ENCODE measurements at regions not wholly inside any gene's neighbourhood (a gene's known extent, or its start where the extent isn't known, plus 50 kb on each side); places are given as distances from the start of the nearest gene placed in this dataset.

DNA sequence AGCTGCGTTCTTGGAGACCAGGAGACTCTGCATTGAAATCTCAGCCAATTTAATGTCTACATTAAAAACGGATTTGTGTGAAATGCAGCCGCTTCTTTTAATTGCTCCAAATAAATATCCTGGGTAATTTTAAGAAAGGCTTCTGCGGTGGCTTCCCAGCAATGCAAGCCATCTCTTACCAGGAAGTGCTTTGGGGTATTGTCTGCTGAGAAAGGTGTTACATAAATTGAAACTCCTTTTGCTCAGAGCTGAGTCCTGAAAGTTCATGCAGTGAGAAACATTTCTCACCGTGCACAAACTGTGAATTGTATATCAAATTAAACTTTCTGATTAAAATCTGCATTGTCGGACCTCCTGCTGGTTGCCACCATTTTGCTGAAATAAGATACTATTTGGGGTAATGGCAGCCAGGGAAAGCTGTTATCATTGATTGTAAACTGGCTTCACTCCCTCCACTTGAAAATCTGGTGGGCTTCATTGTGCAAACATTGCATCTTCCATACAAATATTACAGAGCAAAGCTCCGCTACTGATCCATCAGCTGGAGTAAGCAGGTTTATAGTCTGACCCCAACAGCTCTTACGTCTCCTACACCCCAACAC is 59.5 kb downstream of the ZIC5 start:
- no peak for DNase-seq

DNA sequence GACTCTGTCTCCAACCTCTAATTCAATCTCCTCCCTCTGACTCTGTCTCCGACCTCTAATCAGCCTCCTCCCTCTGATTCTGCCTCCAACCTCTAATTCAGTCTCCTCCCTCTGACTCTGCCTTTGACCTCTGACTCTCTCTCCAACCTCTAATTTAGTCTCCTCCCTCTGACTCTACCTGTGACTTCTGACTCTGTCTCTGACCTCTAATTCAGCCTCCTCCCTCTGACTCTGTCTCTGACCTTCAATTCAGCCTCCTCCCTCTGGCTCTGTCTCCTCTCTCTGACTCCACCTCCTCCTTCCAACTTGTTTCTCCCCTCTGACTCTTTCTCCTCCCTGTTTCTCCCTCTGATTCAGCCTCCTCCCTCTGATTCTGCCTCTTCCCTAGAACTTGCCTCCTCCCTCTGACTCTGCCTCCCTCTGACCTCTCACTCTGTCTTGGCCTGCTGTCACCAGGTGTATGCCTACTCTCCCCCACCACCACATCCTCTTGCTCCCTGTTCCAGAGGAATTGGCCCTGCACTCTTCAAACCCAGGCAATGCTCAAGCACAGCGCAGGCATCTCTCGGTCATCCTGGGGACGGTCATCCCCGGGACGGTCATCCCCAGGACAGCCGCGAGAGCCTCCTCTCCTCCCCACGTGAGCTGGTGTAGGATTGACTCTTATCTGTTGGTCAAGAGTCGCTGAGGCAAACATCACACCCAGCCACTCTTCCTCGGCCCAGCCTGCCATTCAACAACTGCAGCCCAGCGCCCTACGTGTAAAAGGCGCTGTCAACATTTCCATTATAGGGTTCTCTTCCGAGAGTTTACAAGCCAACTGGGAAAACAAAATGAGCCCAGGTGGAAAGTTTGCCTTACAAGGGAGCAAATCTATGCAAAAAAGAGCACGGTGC is 60.2 kb downstream of the ZIC5 start:
- DNase-seq = no peak

DNA sequence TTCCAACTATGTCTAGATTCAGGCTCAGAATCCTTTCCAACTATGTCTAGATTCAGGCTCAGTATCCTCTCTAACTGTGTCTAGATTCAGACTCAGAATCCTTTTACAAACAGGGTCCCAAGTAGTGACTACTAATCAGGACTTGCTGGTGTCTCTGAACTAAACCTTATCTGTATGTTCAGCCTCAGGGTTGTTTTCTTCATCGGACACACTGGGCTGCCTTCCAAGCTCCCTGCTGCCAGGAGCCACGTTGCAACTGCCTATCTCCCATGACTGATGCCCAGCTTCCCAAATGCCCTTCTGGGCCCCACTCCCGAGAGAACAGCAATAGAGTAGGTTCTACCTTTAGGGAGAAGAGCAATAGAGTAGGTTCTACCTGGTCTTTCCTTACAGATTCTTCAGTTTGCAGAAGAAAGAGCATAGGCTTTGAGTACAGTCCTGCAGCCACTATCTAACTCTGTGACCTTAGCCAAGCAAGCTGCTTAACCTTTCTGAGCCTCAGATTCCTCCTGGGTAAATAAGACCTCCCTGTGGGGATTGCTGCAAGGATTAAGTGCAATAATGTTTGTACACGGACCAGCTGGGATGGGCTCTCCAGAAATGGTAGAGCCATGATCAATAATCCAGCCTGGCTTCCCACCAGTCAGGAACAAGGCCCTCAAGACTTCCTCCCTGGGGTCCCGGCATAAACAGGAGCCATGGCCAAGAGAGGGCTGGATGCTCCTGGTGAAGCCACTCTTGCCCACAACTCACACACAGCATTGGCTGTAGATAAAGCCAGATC is 61.5 kb downstream of the ZIC5 start:
- DNase-seq = no peak

DNA sequence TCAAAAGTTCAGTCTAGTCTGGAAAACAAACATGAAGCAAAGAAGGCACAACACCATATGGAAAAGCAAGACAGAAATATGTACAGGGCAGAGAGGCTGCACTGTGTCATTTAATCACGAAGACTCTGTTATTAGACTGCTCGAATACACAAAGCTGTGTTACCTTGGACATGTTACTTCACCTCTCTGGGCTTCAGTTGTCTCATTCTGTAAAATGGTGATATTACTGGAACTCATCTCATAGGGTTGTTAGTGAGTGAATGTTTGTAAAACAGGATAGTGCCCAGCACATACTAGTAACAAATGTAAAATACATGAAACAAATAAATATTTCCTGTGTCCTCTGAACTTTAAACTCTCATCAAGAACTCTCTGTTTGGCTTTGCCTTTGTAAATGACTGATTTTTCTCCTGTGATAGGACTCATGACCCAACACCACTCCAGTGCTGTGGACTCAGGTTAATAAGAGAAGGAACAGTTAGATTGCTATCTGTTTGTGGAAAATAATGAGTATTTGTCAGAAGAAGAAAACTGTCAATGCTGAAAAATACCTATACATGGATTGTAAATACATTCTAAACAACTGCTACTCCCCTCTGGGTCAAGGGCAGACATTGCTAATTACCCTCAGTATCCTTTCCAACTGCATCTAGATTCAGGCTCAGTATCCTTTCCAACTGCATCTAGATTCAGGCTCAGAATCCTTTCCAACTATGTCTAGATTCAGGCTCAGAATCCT is 62.3 kb downstream of the ZIC5 start:
- DNase-seq = no peak

DNA sequence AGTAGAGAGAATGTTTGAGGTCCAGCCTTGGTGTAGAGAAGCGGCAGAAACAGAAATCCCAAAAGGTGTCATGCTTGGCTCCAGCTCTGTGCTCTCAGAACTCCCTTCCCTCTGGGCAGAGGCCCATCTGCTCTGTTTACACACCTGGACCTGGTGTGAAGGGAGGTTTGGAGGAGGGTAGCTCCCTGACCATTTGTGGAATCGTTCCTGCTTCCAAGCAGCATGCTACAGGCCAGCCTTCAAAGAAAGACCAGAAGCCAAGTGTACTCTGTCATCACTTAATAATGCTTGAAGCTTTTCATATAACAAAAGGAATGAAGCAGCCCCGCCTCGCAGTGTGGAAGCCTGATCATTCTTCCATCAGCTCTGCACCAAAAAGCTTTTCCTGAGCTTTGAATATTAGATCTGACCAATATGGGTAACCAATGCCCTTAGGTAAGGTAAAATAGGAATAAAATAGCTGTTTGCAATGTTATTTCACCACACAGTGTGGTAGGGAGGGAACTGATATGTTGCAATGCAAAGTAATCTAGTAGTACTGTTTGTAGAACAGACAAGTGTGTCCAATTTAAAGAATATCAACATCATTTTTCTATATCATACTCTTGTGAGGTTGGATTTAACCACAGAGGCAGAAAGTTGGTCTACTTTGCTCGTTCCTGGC is 63.3 kb downstream of the ZIC5 start:
- no peak for DNase-seq

DNA sequence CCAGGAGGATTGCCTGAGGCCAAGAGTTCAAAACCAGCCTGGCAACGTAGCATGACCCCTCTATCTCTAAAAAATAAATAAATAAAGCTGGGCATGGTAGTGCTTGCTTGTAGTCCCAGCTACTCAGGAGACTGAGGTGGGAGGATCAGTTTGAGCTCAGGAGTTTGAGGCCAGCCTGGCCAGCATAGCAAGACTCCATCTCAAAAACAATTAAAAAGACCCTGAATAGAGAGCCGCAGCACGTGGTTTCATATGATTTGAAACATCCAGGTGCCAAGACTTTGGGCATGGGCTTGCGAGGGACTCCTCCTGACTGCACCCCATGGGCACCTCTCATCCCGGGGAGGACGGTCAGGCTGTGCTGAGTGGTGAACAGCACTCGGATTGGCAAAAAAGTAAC is 63.9 kb downstream of the ZIC5 start:
- DNase-seq = no peak

DNA sequence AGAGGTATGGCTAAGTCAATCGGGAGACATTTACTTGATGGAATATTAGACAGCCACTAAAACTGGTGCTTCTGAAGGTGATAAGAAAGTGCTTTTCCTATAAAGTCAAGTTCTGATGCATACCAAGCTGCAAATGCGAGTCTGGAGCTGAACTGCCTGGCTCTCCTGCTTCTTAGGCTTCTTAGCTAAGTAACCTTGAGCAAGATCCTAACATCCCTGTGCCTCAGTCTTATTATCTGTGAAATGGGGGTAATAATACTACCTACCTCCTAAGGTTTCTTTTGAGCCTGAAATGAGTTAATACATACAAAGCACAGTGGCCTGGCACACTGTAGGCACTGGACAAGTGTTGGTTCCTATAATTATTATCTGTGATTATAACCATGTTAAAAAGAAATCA is 64.5 kb downstream of the ZIC5 start:
- DNase-seq = no peak

DNA sequence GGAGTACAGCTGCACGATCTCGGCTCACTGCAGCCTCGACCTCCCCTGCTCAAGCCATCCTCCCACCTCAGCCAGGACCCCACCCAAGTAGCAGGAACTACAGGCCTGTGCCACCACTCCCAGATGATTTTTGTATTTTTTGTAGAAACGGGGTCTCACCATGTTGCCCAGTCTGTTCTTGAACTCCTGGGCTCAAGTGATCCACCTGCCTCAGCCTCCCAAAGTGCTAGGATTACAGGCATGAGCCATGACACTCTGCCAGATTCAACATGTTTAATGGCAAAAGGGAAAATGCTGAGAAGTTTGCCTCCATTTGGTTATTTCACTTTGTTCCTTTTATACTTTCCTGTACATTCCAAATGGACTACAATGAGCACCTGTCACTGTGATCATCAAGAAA is 65.8 kb downstream of the ZIC5 start:
- no peak for DNase-seq

DNA sequence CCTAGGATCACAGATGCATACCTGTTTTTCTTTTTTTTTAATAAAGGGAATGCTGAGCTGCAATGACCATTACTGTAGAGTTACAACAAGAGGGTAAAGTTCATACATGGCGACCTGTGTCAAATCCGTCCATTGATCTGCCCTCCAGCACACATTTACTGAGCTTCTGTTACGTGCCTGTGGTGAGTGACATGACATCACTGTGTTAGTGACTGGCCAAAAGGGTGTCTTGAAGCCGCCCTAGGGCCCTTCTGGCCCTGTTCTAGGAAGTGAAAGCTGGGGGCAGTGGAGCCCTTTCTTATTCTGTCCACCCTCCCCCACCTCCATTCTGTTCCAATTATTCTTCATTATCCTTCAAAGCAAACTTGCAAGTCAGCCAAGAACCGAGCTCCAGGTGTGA is 66.3 kb downstream of the ZIC5 start:
- DNase-seq = no peak

DNA sequence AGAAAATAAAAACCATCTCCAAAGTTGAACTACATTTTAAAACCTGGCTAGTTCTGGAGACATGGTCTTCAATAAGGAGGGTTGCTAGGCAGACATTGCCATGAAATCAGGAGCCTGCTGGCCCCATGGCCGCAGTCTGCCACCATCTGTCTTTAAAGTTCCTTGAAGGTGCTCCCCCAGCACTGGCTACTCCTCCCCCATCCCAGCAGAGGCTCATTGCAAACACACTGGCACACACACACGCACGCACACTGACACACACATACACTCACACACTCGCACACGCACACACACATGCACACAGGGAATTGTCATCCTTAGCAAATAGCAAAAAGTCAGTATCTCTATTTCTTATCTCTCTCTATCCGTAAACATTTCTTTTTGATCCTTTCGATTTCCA is 68.4 kb downstream of the ZIC5 start:
- no peak for DNase-seq

DNA sequence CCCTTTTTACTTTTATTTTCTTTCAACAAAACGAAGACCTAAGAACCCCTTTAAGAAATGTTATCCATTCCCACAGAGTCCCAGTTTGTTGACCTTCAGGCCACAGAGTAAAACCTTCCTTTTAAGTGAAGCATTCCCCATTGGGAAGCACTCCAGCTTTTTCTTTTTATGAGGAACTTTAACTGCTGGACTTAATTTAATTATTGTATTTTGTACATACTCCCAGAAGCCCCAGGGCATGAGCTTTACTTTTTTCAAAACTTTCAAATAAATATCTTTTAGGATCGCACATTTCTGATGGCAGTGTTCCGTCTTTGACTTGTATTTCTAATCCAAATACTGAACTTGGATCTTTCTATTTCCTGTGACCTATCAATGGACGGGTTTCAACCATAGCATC is 68.9 kb downstream of the ZIC5 start:
- DNase-seq = no peak

DNA sequence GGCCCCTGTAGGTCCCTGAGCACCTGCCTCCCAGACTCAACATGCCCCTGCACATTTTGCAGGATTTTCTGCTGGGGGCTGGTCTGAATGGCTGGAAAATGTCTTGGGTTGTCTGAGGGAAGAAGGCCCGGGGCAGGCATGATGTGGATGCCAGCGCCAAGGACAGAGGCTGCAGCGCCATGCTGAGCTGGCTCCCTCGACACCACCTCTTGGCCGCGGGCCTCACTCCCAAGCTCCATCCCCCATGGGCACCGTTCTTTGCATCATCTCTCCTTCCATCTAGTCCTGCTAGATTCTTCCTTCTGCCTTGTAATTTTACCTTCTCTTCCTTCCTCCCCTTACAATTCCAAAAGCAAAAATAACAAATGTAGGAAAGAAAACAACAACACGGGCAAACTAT is 70.6 kb downstream of the ZIC5 start:
- DNase-seq = no peak

DNA sequence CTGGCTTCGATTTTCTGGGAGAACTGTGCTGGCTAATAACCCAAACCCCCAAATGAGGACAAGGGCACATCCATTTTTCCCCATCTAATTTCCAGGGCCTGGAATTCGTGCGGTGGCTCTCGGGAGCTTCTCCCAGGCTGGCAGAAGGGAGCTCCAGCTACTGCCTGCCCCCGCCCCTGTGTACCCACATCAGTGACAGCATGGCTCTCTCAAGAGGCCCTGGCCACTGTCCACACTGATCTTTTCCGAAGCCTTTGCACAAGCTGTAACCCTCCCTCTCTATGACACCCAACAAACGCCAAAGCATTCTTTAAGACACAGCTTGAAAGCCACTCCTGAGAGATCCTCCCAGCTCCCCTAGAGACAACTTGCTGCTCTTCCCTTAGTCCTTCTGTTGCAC is 73.1 kb downstream of the ZIC5 start:
- DNase-seq = no peak

DNA sequence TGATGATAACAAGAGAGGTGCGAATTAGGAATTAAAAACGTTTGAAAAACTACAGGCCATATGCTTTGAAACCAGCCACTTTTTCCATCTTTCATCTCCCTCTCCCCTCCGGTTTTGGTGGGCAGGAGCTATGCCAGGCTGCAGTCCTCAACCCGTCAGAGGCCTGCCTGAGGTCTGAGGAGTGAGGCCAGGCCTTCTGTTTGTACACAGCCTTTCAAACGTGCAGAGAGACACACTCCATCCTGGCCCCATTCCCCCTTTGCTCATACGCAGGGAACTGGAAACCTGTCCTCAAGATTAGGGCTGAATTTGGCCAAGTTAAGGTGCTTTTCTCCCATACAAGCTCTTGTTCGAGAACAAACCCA is 74.5 kb downstream of the ZIC5 start:
- no peak for DNase-seq

DNA sequence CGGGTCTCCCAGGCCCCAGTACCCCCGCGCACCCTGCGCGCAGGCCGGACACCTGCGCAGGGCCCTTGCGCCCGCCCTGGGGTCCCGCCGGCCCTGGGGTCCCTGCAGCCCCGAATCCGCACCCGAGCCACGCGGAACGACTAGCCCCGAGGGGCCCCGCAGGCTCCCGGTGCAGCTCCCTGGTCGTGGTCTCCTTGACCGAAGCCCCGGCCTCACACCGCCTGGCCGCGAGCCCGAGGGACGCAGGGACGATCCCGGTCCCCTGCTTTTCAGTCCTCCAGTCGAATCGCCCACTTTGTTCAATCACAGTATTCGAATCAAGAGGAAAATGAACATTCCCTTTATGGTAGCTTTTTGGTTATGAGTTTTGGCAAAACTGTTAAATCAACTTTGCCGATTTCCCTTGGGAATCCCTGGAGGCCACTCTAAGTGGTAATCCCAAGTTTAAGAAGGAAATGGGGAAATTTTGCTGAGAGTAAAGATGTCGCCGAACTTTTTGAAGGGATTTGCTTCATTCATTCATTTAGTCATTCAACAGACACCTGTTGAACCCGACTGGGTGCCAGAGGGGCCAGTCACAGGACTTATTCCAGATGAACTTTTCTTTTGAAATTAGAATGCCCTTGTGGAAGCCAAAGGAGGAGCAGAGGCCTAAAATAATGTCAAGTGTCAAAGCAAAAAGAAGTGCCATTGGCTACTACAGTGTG is 75.0 kb downstream of the ZIC5 start:
- no peak for DNase-seq

DNA sequence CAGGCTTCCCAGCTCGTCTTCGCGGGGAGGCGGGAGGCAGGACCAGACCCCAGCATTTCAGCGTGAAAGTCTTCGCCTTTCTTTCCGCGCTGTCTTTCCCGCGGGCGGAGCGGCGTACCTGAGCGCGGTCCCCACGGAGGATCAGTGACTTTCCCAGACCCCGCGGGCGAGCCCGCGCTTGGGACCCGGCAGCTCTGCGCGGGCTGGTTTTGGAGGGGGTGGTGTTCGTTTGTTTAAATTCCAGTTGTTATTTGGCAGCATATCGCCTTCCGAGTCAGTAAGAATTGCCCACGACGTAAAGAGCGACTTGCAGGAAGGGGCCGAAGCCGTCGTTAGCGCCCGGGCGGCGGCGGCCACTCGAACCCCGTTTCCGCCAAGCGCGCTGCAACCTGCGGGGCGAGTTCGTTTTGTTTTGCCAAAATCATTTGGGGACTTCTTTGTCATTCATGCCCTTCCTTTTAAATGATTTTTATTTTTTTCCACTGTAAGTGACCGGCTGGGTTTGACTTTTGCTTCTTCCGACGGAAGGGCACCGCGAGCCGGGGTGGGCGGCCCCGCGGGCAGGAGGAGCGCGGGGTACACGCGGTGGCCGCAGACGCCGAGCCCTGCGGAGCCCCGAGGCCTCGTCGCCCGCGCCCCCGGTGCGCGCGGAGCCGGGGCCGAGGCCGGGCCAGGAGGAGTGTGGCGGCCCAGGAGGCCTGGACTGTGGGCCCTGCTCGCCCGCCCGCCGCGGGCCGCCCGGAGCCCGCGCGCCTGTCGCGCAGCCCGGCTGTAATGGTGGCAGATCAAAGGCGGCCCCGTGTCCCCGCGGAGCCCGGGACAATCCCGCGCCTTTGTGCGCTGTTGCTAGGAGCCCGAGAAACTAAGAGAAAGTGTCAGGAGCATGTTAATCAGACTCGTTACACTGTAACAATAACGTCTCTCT is 75.9 kb downstream of the ZIC5 start:
- no peak for DNase-seq

DNA sequence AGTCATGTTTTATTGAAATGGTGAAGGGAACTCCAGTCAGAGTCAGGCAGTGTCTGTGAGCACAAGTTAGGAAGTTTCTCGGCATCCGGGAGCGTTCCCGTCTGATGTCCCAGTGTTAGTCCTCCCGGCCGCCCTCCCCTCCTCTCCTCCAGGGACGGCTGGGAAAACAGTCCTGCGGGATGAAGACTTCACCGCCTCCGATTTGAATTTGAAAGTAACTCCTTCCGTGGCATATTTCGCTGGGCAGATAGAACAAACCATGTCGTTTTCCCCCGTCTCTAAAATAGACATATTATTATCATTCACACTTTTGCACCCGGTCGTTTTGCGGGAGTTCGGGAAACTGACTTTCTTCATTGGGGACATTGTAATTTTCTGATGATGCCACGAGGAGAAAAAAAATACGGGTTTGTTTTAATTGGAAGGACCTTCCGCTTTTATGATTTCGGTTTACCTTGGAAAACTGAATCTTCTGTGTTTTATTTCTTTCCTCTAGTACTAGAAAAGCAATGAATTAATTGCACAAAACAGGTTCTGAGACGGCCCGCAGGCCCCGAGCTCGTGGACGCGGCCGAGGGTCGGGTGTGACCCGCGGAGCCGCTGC is 76.6 kb downstream of the ZIC5 start:
- DNase-seq = no peak

DNA sequence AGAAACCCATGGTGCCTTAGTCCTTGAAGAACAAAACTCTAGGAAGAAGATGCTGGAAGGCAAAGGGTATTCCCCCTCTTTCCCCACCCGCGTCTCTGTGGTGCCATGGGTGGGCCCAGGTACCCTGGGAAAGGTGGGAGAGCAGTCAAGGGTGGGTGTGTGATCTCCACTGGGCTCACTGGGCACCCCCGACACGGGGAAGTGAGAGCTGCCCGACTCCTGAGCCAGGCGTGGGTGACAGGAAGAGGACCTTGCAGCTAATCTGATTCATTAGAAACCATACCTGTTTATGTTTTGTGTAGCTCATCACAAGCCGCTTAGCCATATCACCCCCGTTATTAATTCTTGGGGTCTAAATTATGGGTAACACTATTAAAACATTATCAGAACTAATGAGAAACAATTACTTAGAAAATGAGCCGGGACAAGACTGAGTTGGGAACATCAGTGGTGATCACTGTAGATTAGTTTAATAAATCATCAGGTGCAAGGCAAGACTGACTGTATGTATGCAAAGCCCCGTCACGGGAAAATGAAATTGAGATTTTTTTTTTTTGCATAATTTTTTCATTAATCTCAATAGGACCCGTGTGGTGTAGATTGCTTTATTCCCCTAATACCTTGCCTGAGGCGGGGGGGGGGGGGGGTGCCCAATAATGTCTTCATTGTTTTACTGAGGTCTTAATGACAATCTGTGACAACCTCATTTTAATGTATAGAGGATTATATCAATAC is 77.3 kb downstream of the ZIC5 start:
- no peak for DNase-seq

DNA sequence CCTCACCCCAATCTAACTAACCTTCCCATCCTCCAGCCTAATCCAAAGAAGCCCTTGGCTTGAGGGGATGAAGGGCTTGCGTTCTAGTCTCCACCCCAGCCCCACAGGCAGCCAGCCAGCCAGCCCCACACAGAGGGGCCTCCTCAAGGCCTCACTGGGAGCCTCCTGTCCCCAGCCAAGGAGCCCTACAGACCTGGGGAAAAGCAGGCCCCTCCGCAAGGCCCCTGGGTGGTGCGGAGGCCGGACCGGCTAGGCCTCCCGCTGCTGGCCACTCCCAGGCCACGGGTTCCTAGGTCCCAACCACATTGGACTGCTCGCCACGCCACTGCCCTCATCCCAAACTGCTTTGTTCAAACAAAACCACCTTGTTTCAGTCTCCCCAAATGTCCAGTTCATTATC is 78.0 kb downstream of the ZIC5 start:
- DNase-seq = no peak

All from activated naive CD4-positive, alpha-beta T cell (primary cell).